RWPE1 (cell line): ENCODE measurements at regions not wholly inside any gene's neighbourhood (a gene's known extent, or its start where the extent isn't known, plus 50 kb on each side); places are given as distances from the start of the nearest gene placed in this dataset.

Experiments used
- CTCF ChIA-PET: fragments of 350-600 bp; sonication (Branson Sonifier 250); formaldehyde crosslinking; extraction: SDS; loops from one replicate; lab custom pipeline; 2021; lab: Yijun Ruan, JAX
- POLR2A ChIA-PET: fragments of 400-600 bp; formaldehyde crosslinking; extraction: SDS; loops from one replicate; lab custom pipeline; 2020; ENCODE audit warnings: antibody characterized with exemption; ENCODE audit not compliant: low non-redundant PET; lab: Yijun Ruan, JAX
- DNase-seq: peaks from one replicate; pipeline ENCODE4 v3.0.0; 2012; ENCODE audit warnings: low spot score
- H3K27ac ChIP-seq: fragments of 450-650 bp; 2 replicates; pipeline ENCODE4 v1.5.1; 2017
- TF ChIP-seq, protein P1 (sequence below): fragments of 450-650 bp; conservative IDR thresholded peaks from 2 replicates; pipeline ENCODE4 v1.5.1; 2017; ENCODE audit warnings: low read depth, mild to moderate bottlenecking

DNA sequence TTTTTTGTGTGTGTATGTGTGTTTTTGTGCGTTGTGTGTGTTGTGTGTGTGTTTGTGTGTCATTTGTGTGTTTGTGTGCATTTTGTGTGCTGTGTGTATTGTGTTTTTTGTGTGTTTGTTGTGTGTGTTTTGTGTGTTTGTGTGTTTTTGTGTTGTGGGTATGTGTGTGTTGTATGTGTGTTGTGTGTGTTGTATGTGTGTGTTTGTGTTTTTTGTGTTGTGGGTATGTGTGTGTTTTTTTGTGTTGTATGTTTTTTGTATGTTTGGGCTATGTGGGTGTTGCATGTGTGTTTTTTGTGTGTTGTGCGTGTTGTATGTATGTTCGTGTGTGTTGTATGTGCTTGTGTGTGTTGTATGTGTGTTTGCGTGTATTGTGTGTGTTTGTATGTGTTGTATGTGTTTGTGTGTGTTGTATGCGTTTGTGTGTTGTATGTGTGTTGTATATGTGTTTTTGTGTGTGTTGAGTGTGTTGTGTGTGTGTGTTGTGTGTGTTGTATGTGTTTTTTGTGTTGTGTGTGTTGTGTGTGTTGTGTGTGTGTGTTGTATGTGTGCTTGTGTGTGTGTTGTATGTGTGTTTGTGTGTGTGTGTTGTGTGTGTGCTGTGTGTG is 275.3 kb downstream of the HRH4 start:
- POLR2A ChIA-PET, result no interaction called here
- no peak for DNase-seq
- no peak overlapping the region for H3K27ac ChIP-seq
- TF ChIP-seq, protein P1, sequence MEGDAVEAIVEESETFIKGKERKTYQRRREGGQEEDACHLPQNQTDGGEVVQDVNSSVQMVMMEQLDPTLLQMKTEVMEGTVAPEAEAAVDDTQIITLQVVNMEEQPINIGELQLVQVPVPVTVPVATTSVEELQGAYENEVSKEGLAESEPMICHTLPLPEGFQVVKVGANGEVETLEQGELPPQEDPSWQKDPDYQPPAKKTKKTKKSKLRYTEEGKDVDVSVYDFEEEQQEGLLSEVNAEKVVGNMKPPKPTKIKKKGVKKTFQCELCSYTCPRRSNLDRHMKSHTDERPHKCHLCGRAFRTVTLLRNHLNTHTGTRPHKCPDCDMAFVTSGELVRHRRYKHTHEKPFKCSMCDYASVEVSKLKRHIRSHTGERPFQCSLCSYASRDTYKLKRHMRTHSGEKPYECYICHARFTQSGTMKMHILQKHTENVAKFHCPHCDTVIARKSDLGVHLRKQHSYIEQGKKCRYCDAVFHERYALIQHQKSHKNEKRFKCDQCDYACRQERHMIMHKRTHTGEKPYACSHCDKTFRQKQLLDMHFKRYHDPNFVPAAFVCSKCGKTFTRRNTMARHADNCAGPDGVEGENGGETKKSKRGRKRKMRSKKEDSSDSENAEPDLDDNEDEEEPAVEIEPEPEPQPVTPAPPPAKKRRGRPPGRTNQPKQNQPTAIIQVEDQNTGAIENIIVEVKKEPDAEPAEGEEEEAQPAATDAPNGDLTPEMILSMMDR, result no peak
- CTCF ChIA-PET, result no interaction called here

DNA sequence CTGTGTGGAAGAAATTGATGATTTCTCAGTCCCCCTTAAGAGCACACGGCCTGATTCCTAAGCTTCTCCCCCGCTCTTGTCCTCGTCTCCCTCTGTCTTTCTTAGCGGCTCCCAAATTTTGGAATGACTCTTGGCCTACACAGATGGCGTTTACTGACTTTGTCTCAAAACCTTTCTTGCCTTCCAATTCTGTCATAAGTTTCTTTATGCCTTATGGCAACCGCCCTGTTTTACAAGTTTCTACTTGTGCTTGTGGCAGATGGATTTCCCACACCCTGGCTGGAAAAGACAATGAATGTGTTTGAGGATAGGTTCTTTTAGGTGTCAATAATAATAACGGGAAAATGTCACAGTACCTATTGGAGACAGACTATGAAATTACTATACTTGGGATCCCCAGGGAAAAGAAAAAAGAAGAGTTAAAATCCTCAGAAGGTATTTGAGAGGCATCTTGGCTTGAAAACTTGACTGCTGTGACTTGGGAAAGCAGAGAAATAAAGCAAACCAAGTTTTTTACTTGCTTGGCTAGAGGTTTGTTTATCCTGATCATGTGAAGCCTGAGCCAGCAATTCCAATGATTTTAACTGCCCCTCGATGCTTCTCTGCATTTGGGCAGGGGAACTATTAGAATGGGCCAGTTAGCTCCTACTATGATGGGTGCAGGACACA is 276.4 kb downstream of the HRH4 start:
- DNase-seq, result no peak

DNA sequence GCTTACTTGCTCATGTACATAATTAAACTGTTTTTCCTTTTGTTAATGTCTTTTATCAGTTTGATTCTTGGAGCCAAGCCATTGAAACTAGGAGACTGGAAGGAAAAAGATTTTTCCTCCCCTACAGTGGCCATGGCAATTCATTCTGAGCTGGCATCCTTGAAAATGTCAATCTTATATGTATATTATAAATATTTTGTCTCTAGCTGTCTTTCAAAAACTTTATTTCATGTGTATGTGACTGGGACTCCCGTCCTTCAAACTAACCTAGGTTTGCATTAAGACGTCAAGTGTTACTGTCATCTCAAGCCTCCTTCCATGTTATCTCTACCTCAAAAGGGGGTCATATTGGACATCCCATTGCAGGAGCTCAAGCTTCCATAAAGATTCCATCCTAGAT is 280.4 kb downstream of the HRH4 start:
- POLR2A ChIA-PET, result no interaction called here
- TF ChIP-seq, protein P1, result no peak
- CTCF ChIA-PET, result no interaction called here
- DNase-seq, result no peak
- H3K27ac ChIP-seq, result no peak overlapping the region

More for the DNA sequence above, 276.4 kb downstream of the HRH4 start:
- TF ChIP-seq, protein P1, result no peak
- no peak overlapping the region for H3K27ac ChIP-seq
- ChIA-PET POLR2A (no interaction called here), CTCF (no interaction called here)

DNA sequence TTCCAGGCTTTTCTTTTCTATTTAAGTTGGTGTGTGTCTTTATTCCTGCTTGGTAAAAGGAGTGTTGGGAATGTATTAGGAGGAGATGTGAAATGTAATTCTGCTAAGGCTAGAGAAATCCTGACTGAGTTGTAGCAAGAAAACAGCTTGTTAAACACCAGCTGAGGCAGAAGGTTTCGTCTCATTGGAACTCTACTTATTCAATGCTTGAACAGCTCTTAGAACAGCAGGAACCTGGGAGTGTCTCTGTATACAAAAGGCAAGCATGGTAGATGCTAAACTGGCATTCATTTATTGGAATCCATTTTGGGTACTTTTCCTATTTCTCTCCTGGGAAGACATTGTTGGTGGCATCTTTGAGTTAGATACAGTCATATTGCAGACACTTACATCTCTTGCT is 280.9 kb downstream of the HRH4 start:
- no peak for DNase-seq
- ChIA-PET CTCF (no interaction called here), POLR2A (no interaction called here)
- TF ChIP-seq, protein P1, result no peak
- no peak overlapping the region for H3K27ac ChIP-seq

DNA sequence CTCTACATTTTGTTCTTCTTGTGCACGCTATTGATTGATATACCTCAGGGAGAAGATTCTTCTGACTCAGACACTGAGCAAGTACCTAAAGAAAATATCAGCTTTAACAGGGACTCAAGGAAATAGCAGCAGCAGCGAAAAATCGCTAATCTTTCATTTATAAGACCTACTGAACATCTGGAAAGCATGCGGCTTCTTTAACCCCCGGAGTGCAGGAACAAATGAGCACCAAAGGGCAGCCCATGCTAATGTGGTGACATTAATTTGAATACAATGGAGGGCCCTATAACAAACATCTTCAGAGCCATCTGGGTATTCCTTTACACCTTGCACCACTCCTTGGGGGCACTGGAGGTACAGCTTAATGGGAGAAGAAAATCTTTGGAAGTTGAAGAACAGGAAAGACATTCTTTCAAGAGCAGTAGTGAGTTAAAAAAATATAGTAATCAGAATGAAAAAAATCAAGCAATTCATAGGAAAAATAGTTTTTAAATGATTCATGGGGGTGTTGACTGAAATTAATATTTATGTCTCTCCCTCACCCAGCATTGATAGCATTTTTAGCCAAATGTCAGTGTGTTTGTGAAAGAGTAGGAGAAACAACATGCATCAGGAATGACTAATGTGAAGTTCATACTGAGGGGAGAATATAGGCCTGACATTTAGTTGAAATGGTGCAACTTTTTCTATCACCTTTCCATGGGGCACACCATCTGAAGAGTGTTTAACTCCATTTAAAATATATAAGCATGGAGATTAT is 281.7 kb downstream of the HRH4 start:
- ChIA-PET CTCF (no interaction called here), POLR2A (no interaction called here)
- no peak overlapping the region for H3K27ac ChIP-seq
- DNase-seq, result no peak
- TF ChIP-seq, protein P1, result no peak

DNA sequence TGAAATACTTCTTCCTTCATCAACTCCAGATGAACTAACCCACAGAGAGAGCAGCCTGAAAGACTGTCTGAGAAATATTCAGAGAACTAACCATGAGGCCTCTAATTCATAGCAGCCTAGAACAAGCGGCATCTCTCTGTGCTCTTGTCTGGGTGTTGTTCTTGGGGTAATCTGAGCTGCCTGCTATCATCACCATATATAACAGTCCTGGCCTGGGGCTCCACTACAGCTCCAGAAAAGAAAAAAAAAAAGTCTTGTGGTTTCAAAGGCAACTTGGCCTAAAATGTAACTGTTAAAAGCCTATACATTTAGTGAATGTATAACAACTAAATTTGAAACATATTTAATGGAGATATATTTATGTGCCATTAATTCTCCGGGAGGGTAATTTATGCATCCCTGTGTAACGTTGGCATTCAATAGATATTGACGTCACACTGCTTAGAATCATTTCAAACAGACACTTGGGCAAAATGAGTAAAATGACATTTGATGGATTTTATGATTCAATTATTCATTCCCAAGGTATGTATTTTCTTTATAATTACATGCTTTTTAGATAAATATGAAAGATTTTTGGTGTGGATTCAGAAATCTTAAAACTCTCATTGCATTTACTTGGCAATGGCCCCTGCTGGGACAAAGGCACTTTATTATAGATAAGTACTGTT is 294.3 kb downstream of the HRH4 start:
- H3K27ac ChIP-seq, result no peak overlapping the region
- CTCF ChIA-PET, result no interaction called here

More for the DNA sequence above, 294.3 kb downstream of the HRH4 start:
- POLR2A ChIA-PET, result no interaction called here
- TF ChIP-seq, protein P1, result no peak
- DNase-seq, result no peak
